ENCODE measurements at regions not wholly inside any gene's neighbourhood (a gene's known extent, or its start where the extent isn't known, plus 50 kb on each side); places are given as distances from the start of the nearest gene placed in this dataset.
A peak's percentile ranks its signal among the peaks of the same experiment; 100 is the strongest.

DNA sequence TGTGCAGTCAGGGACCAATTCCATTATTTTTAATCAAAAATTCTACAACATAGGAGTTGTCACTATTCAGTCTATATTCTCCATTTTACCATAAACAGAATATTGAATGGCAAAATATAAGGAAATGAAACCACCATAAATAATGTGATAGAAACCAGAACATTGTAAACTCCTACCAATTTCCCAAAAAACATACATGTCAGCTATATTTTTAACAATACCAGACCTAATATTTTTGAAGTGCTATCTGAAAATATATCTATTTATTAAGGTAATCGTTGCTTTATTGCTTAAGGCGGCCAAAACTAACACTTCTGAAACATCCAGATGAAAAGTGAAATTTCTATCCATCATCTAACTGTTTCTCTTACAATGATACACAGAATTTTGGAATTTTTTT, 123.0 kb upstream of the C11orf58 start:
- DNase-seq (ENCODE audit: low spot score): no peak
- TF ChIP-seq, protein P1, sequence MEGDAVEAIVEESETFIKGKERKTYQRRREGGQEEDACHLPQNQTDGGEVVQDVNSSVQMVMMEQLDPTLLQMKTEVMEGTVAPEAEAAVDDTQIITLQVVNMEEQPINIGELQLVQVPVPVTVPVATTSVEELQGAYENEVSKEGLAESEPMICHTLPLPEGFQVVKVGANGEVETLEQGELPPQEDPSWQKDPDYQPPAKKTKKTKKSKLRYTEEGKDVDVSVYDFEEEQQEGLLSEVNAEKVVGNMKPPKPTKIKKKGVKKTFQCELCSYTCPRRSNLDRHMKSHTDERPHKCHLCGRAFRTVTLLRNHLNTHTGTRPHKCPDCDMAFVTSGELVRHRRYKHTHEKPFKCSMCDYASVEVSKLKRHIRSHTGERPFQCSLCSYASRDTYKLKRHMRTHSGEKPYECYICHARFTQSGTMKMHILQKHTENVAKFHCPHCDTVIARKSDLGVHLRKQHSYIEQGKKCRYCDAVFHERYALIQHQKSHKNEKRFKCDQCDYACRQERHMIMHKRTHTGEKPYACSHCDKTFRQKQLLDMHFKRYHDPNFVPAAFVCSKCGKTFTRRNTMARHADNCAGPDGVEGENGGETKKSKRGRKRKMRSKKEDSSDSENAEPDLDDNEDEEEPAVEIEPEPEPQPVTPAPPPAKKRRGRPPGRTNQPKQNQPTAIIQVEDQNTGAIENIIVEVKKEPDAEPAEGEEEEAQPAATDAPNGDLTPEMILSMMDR (IDR thresholded peaks at IDR 0.05; ENCODE audit: extremely low read depth, insufficient read depth, missing control alignments): no peak
- in situ Hi-C loops (cut with MboI; ENCODE audit: low pct_unique_long_range_greater_than_20kb, low sequenced_read_pairs, unreplicated experiment): no loop called here

DNA sequence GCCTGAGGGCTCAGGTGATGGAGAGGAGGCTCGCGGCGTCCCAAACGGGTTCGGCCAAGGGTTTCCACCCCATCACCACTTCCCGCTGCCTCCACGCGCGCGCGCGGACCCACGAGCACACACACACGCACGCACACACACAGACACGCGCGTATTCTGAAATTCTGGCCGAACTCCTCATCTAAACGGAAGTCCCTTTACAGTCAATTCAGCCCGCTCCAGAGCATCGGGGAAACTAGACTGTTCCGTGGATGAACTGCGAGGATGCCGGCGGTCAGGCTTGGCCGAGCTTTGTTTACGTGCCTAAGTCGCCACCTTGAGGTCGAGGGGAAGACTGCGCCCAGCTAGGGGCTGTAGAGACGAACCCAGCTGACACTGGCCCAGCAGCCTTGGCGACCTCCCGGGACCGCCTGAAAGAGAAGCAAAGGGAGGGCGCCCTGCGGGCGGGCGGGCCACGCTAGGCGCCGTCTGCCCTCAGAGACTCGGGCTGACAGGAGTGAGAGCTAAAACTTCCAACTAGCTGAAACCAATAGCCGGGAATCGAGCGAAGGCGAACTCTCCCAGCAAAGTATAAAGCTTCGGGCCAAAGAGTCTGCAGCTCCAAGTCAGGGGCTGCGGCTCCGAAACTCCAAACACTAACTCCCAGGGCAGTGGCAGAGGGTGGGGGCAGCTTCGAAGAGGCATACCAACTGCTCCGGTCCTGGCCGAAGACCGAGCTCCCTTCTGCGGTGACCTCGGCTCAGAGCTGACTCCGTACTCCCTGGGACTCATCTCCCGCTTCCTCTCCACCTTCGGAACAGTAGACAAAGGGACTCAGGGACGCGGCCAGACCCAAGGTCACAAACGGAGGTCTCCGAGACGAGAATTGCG, 124.7 kb upstream of the C11orf58 start:
- TF ChIP-seq, protein P1 (IDR thresholded peaks at IDR 0.05; ENCODE audit: extremely low read depth, insufficient read depth, missing control alignments): peak; percentile 99
- DNase-seq (ENCODE audit: low spot score): peak; percentile 86
- in situ Hi-C loops (cut with MboI; ENCODE audit: low pct_unique_long_range_greater_than_20kb, low sequenced_read_pairs, unreplicated experiment): no loop called here

DNA sequence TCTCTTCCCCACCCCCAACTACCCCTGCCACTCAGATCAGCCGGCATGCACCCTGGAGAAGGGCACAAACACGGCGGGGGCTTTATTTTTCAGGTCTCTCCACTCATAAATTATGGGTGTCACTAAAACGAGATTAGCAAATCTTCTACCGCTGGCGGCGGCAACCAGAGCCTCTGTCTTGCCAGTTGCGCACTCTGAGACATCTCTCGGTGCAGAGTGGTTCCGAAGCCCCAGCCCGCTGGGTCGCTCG, 125.3 kb upstream of the C11orf58 start:
- TF ChIP-seq, protein P1 (IDR thresholded peaks at IDR 0.05; ENCODE audit: extremely low read depth, insufficient read depth, missing control alignments): no peak
- in situ Hi-C loops (cut with MboI; ENCODE audit: low pct_unique_long_range_greater_than_20kb, low sequenced_read_pairs, unreplicated experiment): no loop called here
- no peak for DNase-seq (ENCODE audit: low spot score)

DNA sequence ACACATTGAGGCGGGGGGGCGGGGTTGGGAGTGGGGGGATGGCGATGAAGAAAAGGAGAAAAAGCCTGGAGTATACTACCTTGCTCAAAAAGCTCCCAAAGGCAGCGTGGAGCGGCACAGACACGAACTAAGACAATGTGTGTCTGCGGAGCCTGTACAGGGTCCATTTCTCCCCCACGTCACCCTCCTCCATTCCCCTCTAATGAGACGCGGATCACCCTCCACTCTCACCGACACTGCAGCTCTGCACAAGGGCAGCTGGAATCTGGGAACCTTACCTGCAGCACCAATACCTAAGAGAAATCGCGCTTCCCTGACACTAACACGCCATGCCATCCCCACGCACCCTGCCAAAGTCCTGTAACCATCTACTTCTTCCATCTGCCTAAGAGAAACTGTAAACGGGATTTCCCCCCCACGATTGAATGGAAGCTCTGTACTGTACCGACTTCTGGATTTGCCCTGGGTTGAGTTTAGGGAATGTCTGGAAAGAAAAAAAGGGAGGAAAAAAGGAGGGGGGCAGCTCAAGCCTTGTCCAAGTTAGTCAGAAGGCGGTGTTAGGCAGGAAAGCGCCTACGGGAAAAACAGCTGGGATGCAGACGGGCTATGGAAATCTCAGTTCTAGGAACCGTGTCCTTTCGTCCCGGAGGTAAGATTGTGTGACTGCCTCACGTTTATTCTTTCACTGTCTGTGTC, 125.7 kb upstream of the C11orf58 start:
- in situ Hi-C loops (cut with MboI; ENCODE audit: low pct_unique_long_range_greater_than_20kb, low sequenced_read_pairs, unreplicated experiment): no loop called here
- TF ChIP-seq, protein P1 (IDR thresholded peaks at IDR 0.05; ENCODE audit: extremely low read depth, insufficient read depth, missing control alignments): no peak
- no peak for DNase-seq (ENCODE audit: low spot score)

GRCh38 chr11:16611926-16612565, 126.4 kb upstream of the C11orf58 start:
- DNase-seq (ENCODE audit: low spot score): no peak
- TF ChIP-seq, protein P1 (IDR thresholded peaks at IDR 0.05; ENCODE audit: extremely low read depth, insufficient read depth, missing control alignments): no peak
- in situ Hi-C loops (cut with MboI; ENCODE audit: low pct_unique_long_range_greater_than_20kb, low sequenced_read_pairs, unreplicated experiment): no loop called here

DNA sequence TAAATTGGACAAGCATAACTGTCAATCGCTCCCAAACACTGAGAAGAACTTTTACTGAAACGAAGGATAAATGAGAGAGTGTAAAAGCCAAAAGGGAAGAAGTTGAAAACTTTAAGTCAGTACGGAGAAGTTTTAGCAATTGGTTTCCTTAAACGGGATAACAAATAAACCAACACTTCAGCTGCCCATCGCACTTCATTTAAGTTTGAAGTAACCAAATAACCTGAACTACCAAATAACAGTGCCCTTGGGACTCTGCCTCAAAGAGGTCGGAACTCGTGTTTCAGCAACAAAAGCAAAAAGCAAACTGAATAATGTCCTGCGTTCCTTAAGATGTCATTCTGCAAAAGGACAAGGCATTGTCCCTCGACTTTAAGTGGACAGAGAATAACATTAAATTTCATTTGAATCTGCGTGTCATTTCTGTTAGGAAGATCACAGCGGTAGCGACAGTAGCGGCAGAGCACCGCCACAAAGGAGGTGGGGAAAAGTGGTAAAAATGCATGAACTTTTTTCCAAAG, 127.0 kb upstream of the C11orf58 start:
- no peak for DNase-seq (ENCODE audit: low spot score)
- TF ChIP-seq, protein P1 (IDR thresholded peaks at IDR 0.05; ENCODE audit: extremely low read depth, insufficient read depth, missing control alignments): no peak
- in situ Hi-C loops (cut with MboI; ENCODE audit: low pct_unique_long_range_greater_than_20kb, low sequenced_read_pairs, unreplicated experiment): no loop called here

Data from GM13977 (cell line).